ENCODE measurements at regions not wholly inside any gene's neighbourhood (a gene's known extent, or its start where the extent isn't known, plus 50 kb on each side); places are given as distances from the start of the nearest gene placed in this dataset.

DNA sequence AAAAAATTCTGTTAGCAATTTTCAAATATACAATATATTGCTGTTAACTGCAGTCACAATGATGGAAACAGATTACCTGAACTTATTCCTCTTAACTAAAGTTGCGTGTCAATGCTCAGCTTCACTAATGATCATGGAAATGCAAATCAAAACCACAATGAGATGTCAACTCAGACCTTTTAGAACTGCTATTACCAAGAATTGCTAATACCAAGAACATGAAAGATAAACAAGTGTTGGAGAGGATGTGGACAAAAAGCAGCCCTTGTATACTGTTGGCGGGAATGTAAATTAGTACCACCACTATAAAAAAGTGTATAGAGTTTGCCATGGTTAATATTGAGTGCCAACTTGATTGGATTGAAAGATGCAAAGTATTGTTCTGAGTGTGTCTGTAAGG lies 1409.7 kb upstream of the CDH18 start:
- TF ChIP-seq, protein P1, sequence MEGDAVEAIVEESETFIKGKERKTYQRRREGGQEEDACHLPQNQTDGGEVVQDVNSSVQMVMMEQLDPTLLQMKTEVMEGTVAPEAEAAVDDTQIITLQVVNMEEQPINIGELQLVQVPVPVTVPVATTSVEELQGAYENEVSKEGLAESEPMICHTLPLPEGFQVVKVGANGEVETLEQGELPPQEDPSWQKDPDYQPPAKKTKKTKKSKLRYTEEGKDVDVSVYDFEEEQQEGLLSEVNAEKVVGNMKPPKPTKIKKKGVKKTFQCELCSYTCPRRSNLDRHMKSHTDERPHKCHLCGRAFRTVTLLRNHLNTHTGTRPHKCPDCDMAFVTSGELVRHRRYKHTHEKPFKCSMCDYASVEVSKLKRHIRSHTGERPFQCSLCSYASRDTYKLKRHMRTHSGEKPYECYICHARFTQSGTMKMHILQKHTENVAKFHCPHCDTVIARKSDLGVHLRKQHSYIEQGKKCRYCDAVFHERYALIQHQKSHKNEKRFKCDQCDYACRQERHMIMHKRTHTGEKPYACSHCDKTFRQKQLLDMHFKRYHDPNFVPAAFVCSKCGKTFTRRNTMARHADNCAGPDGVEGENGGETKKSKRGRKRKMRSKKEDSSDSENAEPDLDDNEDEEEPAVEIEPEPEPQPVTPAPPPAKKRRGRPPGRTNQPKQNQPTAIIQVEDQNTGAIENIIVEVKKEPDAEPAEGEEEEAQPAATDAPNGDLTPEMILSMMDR (conservative IDR thresholded peaks at IDR 0.05; ENCODE audit: low read depth, low read length), result no peak
- TF ChIP-seq EZH2 (IDR thresholded peaks at IDR 0.05; ENCODE audit: borderline replicate concordance, low read depth, low read length, poor library complexity, severe bottlenecking), result no peak

Data from A673 (cell line).